GM18858 (cell line): ENCODE measurements at regions not wholly inside any gene's neighbourhood (a gene's known extent, or its start where the extent isn't known, plus 50 kb on each side); places are given as distances from the start of the nearest gene placed in this dataset.

ENCODE experiments used
- ATAC-seq: cut with Tn5 transposase; IDR thresholded peaks from one replicate; pipeline ENCODE4 v1.9.1; 2021; ENCODE audit not compliant: unreplicated experiment

DNA sequence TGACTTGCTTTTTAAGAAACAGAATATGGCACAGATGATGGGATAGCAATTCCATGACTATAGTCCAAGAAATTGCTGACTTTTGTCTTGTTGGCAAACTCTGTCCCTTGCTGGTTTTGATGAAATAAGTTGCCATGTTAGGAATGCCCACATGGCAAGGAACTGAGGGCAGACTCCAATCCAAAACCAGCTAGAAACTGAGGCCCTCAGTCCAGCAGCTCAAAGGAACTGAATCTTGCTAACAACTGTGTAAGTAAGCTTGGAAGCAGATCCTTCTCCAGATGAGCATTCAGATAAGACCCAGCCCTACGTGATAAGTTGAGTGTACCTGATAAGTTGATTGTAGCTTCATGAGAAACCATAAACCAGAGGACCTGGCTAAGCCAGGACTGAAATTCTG is 64.3 kb upstream of the BMPER start:
- ATAC-seq, result no peak

DNA sequence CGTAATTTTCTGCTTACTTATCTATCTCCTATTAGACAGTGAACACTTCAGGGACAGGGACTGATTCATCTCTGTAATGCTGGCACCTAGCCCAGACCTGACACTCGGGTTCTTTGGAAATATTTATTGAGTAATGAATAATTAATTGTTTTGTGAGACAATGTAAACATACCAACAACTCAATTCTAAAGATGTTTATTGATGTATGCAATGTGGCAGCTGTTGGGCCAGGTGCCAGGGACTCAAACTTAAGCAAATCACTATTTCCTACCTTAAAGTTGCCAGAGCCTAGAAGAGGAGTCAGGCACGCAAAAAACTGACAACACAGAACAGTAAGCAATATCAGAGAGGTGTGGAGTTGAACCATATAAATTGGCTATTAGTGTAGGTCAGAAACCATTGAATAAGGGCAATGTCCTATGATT is 63.6 kb upstream of the BMPER start:
- ATAC-seq, result no peak

DNA sequence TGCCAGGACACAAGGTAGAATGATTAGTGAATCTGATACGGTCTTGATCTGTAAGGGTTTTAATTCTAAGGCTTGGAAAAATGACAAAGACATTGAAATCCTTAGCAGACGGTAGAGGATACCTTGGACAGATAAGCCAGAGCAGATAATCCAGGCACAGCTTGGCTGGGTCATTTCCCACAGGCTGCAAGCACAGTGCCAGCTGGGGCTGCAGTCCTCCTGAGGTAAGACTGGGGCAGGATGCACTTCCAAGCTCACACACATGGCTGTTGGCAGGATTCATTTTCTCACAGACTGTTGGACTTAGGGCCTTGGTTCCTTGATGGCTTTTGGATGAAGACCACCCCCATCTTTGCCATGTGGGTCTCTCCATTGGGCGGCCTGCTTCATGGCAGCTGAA is 63.2 kb upstream of the BMPER start:
- no peak for ATAC-seq

DNA sequence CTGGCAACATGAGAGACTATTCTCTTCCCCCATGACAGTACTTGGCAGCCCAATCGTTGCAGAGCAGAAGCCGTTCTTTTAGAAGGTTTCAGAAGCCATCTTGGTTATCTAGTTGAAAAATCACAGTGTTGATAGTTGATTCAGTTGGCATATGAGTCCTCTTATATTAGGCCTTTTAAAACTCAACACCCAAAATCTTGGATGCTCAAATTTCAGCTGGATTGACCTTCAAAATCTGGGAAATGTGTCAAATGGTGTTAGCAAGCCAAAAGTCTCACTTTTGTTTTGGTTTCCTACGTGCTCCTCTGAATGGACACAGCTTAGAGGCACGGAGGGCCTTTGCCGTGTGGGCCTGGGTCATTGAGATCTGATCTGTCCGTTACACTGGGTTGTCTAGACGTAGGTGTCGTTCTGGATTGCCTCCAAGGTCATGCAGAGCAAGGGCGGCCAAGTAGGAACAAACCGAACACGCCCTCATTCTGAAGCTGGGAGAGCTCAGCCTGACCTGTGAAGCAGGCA is 59.3 kb upstream of the BMPER start:
- no peak for ATAC-seq

DNA sequence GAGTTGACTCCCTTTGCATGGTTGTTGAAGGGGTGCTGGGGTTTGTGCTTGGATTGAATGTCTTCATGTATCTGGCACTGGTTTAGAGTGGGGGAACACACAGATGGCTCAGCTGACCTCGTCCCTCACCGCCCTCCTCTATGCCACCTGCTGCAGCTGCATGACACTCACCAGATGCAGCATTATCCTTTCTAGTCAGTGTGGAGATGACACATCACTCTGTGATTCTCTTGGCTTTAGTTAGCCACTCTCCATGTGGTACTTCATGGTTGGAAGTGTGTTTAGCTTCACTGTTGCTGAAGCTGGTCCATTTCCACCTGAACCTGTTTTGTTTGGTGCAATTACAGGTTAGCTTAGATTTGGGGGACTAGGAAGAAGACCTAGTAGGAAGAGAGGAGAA is 56.3 kb upstream of the BMPER start:
- ATAC-seq, result no peak

DNA sequence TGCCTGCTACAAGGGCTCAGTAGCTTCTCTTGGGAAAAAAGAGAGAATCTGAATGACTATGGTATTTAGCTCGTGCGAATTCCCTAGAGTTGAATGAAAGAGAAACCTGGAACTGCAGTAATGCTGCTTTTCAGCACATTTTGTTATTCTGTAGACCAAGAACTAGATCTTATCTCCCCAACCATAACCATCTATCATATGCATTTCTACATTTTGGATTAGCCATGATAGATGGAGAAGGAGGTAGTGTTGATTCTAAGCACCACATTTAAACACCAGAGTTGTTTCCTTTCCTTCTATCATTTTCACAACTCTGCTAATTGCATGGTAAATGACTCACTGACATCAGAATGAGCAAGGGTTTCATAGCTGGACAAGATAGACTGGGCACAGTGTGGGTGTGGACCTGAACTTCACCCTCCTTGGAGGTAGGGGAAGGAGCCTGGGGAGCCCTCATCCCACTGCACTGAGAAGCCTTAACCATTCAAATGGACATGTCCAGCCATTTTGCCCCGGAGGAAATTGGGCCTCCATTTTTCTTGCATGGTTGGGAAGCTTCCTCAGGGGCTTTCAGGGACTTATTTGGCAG is 55.3 kb upstream of the BMPER start:
- ATAC-seq, result no peak

DNA sequence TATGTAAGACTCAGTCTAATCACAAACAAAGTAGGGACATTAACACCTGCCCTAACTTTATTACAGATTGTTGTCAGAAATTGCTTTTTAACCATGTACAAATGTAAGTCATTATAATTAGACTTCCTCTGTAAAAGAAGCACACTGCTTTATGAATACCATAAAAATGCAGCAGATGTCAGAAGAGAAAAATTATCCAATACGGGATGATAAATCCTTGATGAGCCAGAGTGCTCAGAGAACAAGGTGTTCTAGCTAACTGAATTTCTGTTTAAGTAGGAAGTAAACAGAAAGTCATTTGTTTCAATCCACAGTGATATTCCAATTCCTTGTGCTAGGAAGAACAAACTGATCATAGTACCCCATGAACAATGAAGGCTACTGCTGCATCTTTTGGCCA is 54.6 kb upstream of the BMPER start:
- no peak for ATAC-seq

DNA sequence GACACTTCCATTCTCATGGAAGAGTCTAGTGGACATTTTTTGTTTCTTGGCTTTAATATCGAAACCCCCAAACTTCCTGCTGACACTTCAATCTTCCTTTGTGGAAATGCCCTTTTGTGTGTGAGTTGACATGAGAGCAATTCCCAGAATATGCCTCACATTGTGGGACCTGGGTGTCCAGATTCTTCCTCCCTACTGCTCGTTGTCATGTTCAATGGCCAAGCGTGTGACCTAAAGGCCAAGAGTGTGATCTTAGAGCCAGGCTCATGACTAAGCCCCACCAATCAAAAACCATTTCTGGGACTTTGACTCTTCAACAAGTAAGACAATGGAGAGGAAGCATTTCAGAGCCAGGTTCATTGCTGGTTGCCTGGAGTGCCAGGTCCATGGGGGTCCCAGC is 52.5 kb upstream of the BMPER start:
- ATAC-seq, result no peak

DNA sequence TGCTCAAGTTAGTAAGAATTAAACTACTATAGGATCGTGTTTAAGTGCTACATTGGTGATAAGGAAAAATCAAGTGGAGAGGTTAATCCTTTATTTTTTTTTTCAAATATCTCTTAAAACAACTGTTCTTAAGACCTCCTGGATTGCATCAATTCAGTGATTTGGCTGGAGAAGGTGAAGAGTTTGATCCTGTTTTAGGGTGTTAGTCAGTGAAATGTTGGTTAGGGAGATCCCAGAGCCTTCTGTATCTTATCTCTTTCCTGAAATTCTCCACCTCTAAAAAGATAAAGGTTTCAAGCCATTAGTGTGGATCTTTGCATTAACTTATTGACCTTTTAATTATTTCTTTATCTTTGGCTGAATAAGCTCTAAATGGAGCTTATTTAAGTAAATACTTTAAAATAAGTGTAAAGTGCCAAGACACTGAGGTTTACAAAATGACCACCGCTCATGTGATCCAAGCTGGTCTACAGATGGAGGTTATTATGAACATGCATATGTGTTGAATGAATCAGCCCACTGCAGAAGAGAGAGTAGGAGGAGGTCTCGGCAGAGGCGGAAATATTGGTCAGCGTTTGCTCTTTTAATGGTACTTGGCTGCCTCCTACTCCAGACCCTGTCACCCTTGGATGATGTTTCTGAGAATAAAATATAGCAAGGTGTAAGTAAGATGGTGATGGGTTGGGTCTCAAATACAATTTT is 51.8 kb upstream of the BMPER start:
- ATAC-seq, result no peak

DNA sequence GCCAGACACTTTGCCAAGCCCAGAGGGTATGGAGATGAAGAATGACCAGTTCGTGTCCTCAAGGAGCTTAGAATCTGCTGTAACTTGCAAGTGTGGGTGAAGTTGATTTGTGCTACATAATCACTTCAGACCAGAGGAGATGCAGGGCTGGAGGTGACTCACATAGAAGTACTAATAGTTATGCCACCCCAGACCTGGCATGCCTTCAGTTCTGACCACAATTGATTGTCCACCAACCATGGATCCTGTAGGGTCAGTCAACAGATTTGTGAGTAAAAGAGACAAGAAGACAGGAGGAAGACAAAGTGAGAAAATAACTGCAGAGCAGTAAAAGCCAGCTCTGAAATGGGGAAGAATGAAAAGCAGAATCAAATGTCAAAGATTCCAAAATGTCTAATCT is 51.2 kb upstream of the BMPER start:
- ATAC-seq, result no peak

DNA sequence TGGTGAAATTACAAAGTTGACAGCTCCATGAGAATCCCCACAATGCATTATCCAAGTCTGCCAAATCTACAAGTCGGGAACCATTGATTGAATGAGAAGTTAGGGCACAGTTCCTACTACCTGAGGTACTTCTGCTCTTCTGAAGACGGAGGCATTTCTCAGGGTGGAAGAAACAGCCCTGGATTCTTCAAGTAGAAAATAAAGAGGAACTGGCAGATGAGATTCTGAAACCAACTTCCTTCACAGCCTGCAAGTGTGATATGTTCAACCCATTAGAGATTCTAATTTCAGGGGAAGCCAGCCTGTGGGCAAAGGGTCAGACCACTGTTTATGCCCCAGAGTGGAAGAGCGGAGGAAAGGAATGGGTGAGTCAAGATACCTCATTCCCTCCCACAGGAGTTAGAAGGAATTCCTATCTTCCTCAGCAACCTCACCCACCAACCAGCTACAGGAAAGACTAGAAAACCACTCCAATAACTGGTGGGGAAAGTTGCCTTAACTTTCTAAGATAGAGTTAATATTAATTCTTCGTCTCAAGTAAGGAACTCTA is 50.5 kb upstream of the BMPER start:
- no peak for ATAC-seq
